H54 (cell line): ENCODE measurements at regions not wholly inside any gene's neighbourhood (a gene's known extent, or its start where the extent isn't known, plus 50 kb on each side); places are given as distances from the start of the nearest gene placed in this dataset.

Source experiments
- DNase-seq: peaks from one replicate; pipeline ENCODE4 v3.0.0; 2011; ENCODE audit warnings: low spot score, mixed read lengths; ENCODE audit not compliant: insufficient read length
- FAIRE-seq: peaks from 3 replicates; lab custom pipeline; 2011; peaks lifted over from hg19 to GRCh38; lab: Jason Lieb, UNC
- POLR2A ChIP-seq: IDR thresholded peaks from 2 replicates; pipeline ENCODE4 v1.6.1; 2011; ENCODE audit warnings: low read depth, mild to moderate bottlenecking, low read length

DNA sequence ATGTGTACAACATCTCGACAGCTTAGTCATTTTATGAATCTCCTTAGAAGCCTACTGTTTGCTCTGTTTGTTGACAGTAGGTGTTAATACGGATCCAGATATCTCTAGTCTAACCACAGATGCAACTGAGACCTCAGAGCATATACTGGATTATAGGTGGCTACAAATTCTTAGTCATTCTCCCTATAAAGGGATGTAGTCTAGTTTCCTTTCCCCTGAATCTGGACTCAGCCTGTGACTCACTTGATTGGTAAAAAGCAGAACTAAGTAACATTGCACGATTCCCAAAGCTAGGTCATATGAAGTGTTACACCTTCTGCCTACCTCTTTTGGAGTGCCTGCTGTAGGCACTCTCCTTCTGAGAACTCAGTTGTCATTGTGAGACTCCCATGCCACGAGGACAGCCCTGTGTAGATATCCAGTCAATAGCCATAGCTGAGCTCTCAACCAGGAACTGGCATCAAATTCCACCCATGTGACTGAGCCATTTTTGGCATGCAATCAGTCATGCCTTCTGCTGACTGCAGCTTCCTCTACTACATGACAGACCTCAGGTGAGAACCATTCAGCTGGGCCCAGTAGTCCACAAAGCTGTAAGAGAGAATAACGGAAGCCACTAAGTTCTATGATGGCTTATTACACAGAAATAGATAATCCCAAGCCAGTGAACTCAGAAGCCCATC lies 135.9 kb upstream of the CHRM3 start:
- no peak for DNase-seq
- no peak for TF ChIP-seq POLR2A
- FAIRE-seq, result no peak

DNA sequence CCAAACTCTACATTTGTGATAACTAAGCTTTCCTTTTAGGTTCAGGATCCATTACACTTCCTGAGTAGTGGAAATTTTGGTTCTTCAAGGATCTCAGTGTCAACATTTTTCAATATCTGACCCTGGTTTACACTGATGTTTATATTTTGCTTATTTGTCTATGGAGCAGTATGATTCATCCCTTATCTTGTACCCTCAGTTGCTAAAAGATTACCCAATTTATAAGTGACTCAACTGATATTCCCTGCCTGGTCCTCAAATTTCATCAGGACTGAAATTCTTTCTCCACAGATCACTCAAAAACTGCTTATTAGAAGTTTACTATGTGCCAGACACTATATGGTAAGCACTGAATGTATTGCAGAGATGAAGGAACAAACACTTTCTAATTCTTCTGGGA lies 139.1 kb upstream of the CHRM3 start:
- FAIRE-seq, result no peak
- DNase-seq, result no peak
- no peak for TF ChIP-seq POLR2A

DNA sequence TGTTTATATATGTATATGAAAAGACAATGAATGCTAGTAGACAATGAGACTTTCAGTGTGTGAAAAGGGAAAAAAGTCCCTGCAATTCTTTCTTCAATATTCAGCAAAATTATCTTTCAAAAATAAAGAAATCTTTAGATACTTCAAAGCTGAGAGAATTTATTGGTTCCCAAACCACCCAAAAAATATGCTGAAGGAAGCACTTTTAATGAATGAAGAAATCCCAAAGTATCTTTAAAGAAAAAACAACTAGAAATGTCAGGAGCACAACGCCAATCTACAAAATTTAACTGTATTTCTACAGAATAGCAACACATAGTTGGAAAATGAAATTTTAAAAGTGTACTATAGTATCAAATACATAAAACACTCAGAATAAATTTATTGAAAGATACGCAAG lies 142.3 kb upstream of the CHRM3 start:
- DNase-seq, result no peak
- no peak for TF ChIP-seq POLR2A
- FAIRE-seq, result no peak

- DNase-seq (no peak), FAIRE-seq (no peak)
- no peak for TF ChIP-seq POLR2A
Observed at GRCh38 chr1:239243006-239243405, 143.4 kb upstream of the CHRM3 start.

- no peak for TF ChIP-seq POLR2A
- FAIRE-seq (no peak), DNase-seq (no peak)
Observed at GRCh38 chr1:239242404-239242803, 144.0 kb upstream of the CHRM3 start.

GRCh38 chr1:239240736-239241135 lies 145.6 kb upstream of the CHRM3 start:
- no peak for TF ChIP-seq POLR2A
- FAIRE-seq (no peak), DNase-seq (no peak)

DNA sequence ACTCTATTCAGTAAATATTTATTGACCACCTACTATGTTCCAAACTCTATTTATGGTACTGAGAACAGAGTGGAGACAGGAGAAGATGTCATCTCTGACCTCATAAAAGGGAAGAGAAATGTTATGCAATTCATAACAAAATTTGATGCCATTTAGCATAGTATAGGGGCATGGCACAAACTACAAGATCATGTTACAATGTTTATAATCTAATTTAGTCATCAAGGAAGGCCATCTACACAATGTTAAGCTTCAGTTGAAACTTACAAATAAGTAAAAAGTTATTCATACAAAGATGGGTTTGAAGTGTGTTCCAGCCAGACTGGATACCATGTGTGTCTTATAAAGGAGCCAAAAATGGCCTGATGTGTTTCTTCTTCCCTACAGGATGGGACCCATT lies 146.8 kb upstream of the CHRM3 start:
- DNase-seq, result no peak
- no peak for FAIRE-seq
- TF ChIP-seq POLR2A, result no peak

- FAIRE-seq, result no peak
- DNase-seq, result no peak
- TF ChIP-seq POLR2A, result no peak
Observed at GRCh38 chr1:239237912-239238311, 148.5 kb upstream of the CHRM3 start.

DNA sequence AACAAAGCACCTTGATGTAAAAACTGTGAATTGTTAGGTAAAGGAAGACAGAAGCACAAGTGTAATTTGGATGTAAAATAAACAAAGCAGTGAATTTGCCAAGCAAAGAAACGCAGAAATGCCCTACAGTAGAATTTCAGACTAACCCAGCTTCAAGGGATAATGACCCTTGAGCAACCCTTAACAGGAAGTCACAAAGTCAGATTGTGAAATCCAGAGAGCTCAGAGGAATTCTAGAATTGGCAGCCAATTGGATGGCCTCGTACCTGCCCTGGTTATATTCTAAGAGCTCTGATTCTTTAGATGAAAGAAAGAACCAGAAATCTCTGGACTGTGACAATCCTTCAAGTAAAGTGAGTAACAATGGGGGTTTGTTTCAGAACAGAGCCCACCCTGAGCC lies 152.7 kb upstream of the CHRM3 start:
- DNase-seq (no peak), FAIRE-seq (no peak)
- no peak for TF ChIP-seq POLR2A

- FAIRE-seq, result no peak
Observed at GRCh38 chr1:239232921-239233320, 153.4 kb upstream of the CHRM3 start.

GRCh38 chr1:239228451-239228850 lies 157.9 kb upstream of the CHRM3 start:
- TF ChIP-seq POLR2A, result no peak
- DNase-seq, result no peak
- no peak for FAIRE-seq

More at GRCh38 chr1:239232921-239233320, 153.4 kb upstream of the CHRM3 start:
- no peak for DNase-seq
- no peak for TF ChIP-seq POLR2A

DNA sequence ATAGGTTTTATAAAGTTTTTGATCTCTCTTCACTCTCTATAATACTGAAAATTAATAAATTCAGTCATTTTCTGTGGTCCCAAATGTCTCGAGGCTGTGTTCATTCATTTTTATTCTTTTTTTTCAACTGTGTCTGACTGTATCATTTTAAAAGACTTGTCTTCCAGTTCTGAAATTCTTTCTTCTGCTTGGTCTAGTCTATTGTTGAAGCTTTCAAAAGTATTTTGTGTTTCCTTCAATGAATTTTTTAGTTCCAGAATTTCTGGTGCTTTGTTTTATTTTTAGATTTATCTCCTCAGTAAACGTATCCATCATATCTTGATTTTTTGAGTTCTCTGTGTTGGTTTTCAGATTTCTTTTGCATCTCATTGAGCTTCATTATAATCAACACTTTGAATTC lies 161.0 kb upstream of the CHRM3 start:
- TF ChIP-seq POLR2A, result no peak
- DNase-seq (no peak), FAIRE-seq (no peak)

- DNase-seq (no peak), FAIRE-seq (no peak)
- no peak for TF ChIP-seq POLR2A
Observed at GRCh38 chr1:239224100-239224499, 162.3 kb upstream of the CHRM3 start.

GRCh38 chr1:239222999-239223398 lies 163.4 kb upstream of the CHRM3 start:
- TF ChIP-seq POLR2A, result no peak
- FAIRE-seq (no peak), DNase-seq (no peak)

DNA sequence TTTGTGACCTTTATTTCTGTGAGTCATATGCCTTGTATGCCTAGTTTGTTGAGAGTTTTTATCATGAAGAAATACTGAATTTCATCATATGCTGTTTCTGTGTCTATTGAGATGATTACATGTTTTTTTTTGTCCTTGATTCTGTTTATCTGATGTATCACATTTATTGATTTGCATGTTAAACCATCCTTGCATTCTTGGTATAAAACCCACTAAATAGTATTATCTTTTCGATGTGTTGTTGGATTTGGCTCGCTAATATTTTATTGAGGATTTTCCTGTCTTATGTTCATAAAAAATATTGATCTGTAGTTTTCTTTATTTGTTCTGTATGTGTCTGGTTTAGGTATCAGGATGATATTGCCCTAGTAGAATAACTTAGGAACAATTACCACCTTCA lies 164.7 kb upstream of the CHRM3 start:
- no peak for DNase-seq
- no peak for TF ChIP-seq POLR2A
- FAIRE-seq, result no peak

- no peak for DNase-seq
- FAIRE-seq, result no peak
- no peak for TF ChIP-seq POLR2A
Observed at GRCh38 chr1:239219679-239220078, 166.7 kb upstream of the CHRM3 start.

DNA sequence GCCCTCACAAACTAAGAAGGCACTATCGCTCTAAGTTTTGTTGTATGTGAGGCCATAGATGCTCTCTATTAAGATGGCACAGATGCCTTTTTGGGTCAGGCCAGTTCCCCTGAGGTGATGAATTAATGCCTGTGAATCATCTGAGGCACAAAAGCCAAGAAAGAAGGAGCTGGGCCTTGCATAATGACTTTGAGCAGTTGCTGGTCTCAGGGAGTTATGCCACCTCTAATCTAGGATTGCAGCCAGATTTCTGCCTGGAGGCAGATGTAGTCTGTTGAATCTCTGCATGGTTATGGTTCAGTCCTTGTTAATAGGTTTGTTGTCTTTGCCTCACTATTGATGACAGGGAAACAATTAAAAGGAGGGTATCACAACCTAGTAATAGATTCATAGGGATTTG lies 168.1 kb upstream of the CHRM3 start:
- FAIRE-seq (no peak), DNase-seq (no peak)
- TF ChIP-seq POLR2A, result no peak
